ENCODE measurements at regions not wholly inside any gene's neighbourhood (a gene's known extent, or its start where the extent isn't known, plus 50 kb on each side); places are given as distances from the start of the nearest gene placed in this dataset.
A peak's percentile ranks its signal among the peaks of the same experiment; 100 is the strongest.

DNA sequence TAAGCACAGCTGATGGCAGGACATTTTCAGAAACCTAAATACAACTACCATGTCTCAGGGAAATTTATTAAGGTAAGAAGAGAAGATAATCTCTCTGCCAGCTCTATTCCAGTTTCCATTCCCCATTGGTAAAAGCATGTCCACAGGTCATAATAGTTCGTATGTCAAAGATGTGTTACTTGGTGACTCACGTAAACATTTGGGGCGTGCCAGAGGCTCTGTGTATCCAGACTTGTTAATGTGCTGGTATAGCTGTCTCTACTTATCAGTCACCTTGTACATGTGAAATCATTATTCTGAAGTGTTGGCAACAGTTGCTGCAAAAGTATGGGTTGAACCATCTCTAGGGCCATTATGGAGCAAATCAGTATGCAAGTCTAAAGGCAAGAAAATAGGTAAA, 1345.1 kb downstream of the SUCLG1 start:
- no peaks in the 10 kb centered on the region for H3K36me3 ChIP-seq (ENCODE audit: insufficient read depth, low read length)
- Mint-ChIP-seq H3K27me3 (no peaks in the 10 kb centered on the region), H3K9me3 (peaks cover 4% of the 10 kb centered on the region), H3K4me3 (no peak overlapping the region), H3K27ac (no peak overlapping the region), H3K4me1 (ENCODE audit: low read depth) (no peaks in the 10 kb centered on the region), H3K36me3 (ENCODE audit: low read depth) (no peaks in the 10 kb centered on the region)
- H3K27ac ChIP-seq (ENCODE audit: low read depth in 1 of 2, low read length in 2 of 2), result no peak overlapping the region
- intact Hi-C loops (cut with DNase I, micrococcal nuclease), result no loop called here
- no peaks in the 10 kb centered on the region for H3K27me3 ChIP-seq (ENCODE audit: control insufficient read depth in 1 of 2, insufficient read depth in 2 of 2, low read length in 2 of 2)
- H3K4me3 ChIP-seq (ENCODE audit: low read length), result no peak overlapping the region
- CTCF ChIA-PET, result no interaction called here
- DNase-seq (peak in 1 of 14 experiments; percentile 2), ATAC-seq (ENCODE audit: poor library complexity) (no peak)
- POLR2A ChIA-PET, result no interaction called here
- H3K4me1 ChIP-seq (ENCODE audit: insufficient read depth, low read length), result no peaks in the 10 kb centered on the region
- H3K9me3 ChIP-seq (ENCODE audit: control insufficient read depth in 1 of 2, insufficient read depth in 1 of 2, low read length in 2 of 2), result peaks cover 3 to 4% of the 10 kb centered on the region in 2 experiments
- TF ChIP-seq, protein P1, sequence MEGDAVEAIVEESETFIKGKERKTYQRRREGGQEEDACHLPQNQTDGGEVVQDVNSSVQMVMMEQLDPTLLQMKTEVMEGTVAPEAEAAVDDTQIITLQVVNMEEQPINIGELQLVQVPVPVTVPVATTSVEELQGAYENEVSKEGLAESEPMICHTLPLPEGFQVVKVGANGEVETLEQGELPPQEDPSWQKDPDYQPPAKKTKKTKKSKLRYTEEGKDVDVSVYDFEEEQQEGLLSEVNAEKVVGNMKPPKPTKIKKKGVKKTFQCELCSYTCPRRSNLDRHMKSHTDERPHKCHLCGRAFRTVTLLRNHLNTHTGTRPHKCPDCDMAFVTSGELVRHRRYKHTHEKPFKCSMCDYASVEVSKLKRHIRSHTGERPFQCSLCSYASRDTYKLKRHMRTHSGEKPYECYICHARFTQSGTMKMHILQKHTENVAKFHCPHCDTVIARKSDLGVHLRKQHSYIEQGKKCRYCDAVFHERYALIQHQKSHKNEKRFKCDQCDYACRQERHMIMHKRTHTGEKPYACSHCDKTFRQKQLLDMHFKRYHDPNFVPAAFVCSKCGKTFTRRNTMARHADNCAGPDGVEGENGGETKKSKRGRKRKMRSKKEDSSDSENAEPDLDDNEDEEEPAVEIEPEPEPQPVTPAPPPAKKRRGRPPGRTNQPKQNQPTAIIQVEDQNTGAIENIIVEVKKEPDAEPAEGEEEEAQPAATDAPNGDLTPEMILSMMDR (IDR thresholded peaks at IDR 0.05), result no peak

- DNase-seq (no peak), ATAC-seq (ENCODE audit: poor library complexity) (no peak)
- H3K36me3 Mint-ChIP-seq (ENCODE audit: low read depth), result no peaks in the 10 kb centered on the region
- CTCF ChIA-PET, result no interaction called here
- no peaks in the 10 kb centered on the region for H3K27me3 Mint-ChIP-seq
- Histone ChIP-seq H3K9me3 (ENCODE audit: control insufficient read depth in 1 of 2, insufficient read depth in 1 of 2, low read length in 2 of 2) (peaks cover 0 to 4% of the 10 kb centered on the region in 2 experiments), H3K4me1 (ENCODE audit: insufficient read depth, low read length) (no peaks in the 10 kb centered on the region), H3K27ac (ENCODE audit: low read depth in 1 of 2, low read length in 2 of 2) (no peak overlapping the region), H3K36me3 (ENCODE audit: insufficient read depth, low read length) (no peaks in the 10 kb centered on the region), H3K27me3 (ENCODE audit: control insufficient read depth in 1 of 2, insufficient read depth in 2 of 2, low read length in 2 of 2) (no peaks in the 10 kb centered on the region), H3K4me3 (ENCODE audit: low read length) (no peak overlapping the region)
- H3K27ac Mint-ChIP-seq, result no peak overlapping the region
- POLR2A ChIA-PET, result no interaction called here
- TF ChIP-seq, protein P1 (IDR thresholded peaks at IDR 0.05), result no peak
- H3K9me3 Mint-ChIP-seq, result peaks cover 4% of the 10 kb centered on the region
- H3K4me1 Mint-ChIP-seq (ENCODE audit: low read depth), result no peaks in the 10 kb centered on the region
- intact Hi-C loops (cut with DNase I, micrococcal nuclease), result no loop called here
- H3K4me3 Mint-ChIP-seq, result no peak overlapping the region
Observed at GRCh38 chr2:83112858-83113257, 1346.2 kb downstream of the SUCLG1 start.

DNA sequence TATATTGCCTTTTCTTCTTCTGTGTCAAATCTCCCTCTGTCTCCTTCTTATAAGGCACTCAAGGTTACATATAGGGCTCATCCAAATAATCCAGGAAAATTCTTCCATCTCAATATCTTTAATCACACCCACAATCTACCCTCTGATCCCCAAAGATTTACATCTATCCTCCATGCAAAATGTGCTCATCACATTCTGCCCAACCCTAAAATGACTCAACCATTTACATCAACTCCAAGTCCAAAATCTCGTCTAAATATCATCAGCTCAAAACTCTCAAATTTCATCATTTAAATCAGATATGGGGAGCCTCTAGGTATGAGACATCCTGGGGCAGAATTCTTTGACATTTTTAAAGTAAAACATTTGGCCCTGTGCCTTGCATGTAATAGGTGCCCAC, 1349.8 kb downstream of the SUCLG1 start:
- DNase-seq (no peak), ATAC-seq (ENCODE audit: poor library complexity) (no peak)
- TF ChIP-seq, protein P1 (IDR thresholded peaks at IDR 0.05), result no peak
- H3K4me1 ChIP-seq (ENCODE audit: insufficient read depth, low read length), result no peaks in the 10 kb centered on the region
- H3K36me3 Mint-ChIP-seq (ENCODE audit: low read depth), result no peaks in the 10 kb centered on the region
- H3K4me3 ChIP-seq (ENCODE audit: low read length), result no peak overlapping the region
- POLR2A ChIA-PET, result no interaction called here
- CTCF ChIA-PET, result no interaction called here
- H3K36me3 ChIP-seq (ENCODE audit: insufficient read depth, low read length), result no peaks in the 10 kb centered on the region
- H3K9me3 Mint-ChIP-seq, result peaks cover 4% of the 10 kb centered on the region
- peaks cover 0 to 4% of the 10 kb centered on the region in 2 experiments for H3K9me3 ChIP-seq (ENCODE audit: control insufficient read depth in 1 of 2, insufficient read depth in 1 of 2, low read length in 2 of 2)
- H3K27me3 Mint-ChIP-seq, result no peaks in the 10 kb centered on the region
- no peak overlapping the region for H3K27ac Mint-ChIP-seq
- H3K27ac ChIP-seq (ENCODE audit: low read depth in 1 of 2, low read length in 2 of 2), result no peak overlapping the region
- intact Hi-C loops (cut with DNase I, micrococcal nuclease), result no loop called here
- no peaks in the 10 kb centered on the region for H3K4me1 Mint-ChIP-seq (ENCODE audit: low read depth)
- no peaks in the 10 kb centered on the region for H3K27me3 ChIP-seq (ENCODE audit: control insufficient read depth in 1 of 2, insufficient read depth in 2 of 2, low read length in 2 of 2)
- no peak overlapping the region for H3K4me3 Mint-ChIP-seq
